ENCODE measurements at regions not wholly inside any gene's neighbourhood (a gene's known extent, or its start where the extent isn't known, plus 50 kb on each side); places are given as distances from the start of the nearest gene placed in this dataset.
"Not testable (repeated sequence)": the region's sequence is repeated elsewhere in the genome, so short reads cannot be mapped to it uniquely, and the experiment has no call there.

GRCh38 chr10:65143723-65144122 is 1622.5 kb downstream of the REEP3 start:
- no peak for DNase-seq (ENCODE audit: low read depth)

- no peak for DNase-seq (ENCODE audit: low read depth)
Observed at GRCh38 chr10:65149878-65150277, 1628.7 kb downstream of the REEP3 start.

GRCh38 chr10:65166272-65166671 is 1645.1 kb downstream of the REEP3 start:
- no peak for DNase-seq (ENCODE audit: low read depth)

GRCh38 chr10:65172249-65172648 is 1651.0 kb downstream of the REEP3 start:
- no peak for DNase-seq (ENCODE audit: low read depth)

- DNase-seq (ENCODE audit: low read depth), result no peak
Observed at GRCh38 chr10:65176994-65177393, 1655.8 kb downstream of the REEP3 start.

GRCh38 chr10:65183236-65183635 is 1662.0 kb downstream of the REEP3 start:
- no peak for DNase-seq (ENCODE audit: low read depth)

GRCh38 chr10:65186668-65187067 is 1665.5 kb downstream of the REEP3 start:
- DNase-seq (ENCODE audit: low read depth), result not testable (repeated sequence)

GRCh38 chr10:65194126-65194525 is 1672.9 kb downstream of the REEP3 start:
- DNase-seq (ENCODE audit: low read depth), result no peak

GRCh38 chr10:65194555-65194954 is 1673.4 kb downstream of the REEP3 start:
- no peak for DNase-seq (ENCODE audit: low read depth)

- no peak for DNase-seq (ENCODE audit: low read depth)
Observed at GRCh38 chr10:65196111-65196510, 1674.9 kb downstream of the REEP3 start.

GRCh38 chr10:65197935-65198334 is 1676.7 kb downstream of the REEP3 start:
- DNase-seq (ENCODE audit: low read depth), result no peak

GRCh38 chr10:65201491-65201890 is 1680.3 kb downstream of the REEP3 start:
- no peak for DNase-seq (ENCODE audit: low read depth)

GRCh38 chr10:65204999-65205398 is 1683.8 kb downstream of the REEP3 start:
- DNase-seq (ENCODE audit: low read depth), result no peak

- DNase-seq (ENCODE audit: low read depth), result no peak
Observed at GRCh38 chr10:65213170-65213569, 1692.0 kb downstream of the REEP3 start.

GRCh38 chr10:65219444-65219843 is 1698.2 kb downstream of the REEP3 start:
- no peak for DNase-seq (ENCODE audit: low read depth)

GRCh38 chr10:65231148-65231547 is 1694.7 kb upstream of the LRRTM3 start:
- no peak for DNase-seq (ENCODE audit: low read depth)

GRCh38 chr10:65234261-65234660 is 1691.6 kb upstream of the LRRTM3 start:
- no peak for DNase-seq (ENCODE audit: low read depth)

GRCh38 chr10:65235266-65235665 is 1690.6 kb upstream of the LRRTM3 start:
- DNase-seq (ENCODE audit: low read depth), result no peak

- DNase-seq (ENCODE audit: low read depth), result no peak
Observed at GRCh38 chr10:65235846-65236245, 1690.0 kb upstream of the LRRTM3 start.

GRCh38 chr10:65265451-65265954 is 1660.3 kb upstream of the LRRTM3 start:
- no peak for DNase-seq (ENCODE audit: low read depth)

- not testable (repeated sequence) for DNase-seq (ENCODE audit: low read depth)
Observed at GRCh38 chr10:65269551-65269950, 1656.3 kb upstream of the LRRTM3 start.

GRCh38 chr10:65270969-65271368 is 1654.9 kb upstream of the LRRTM3 start:
- DNase-seq (ENCODE audit: low read depth), result no peak

- DNase-seq (ENCODE audit: low read depth), result no peak
Observed at GRCh38 chr10:65273115-65273514, 1652.7 kb upstream of the LRRTM3 start.

GRCh38 chr10:65275296-65275695 is 1650.5 kb upstream of the LRRTM3 start:
- no peak for DNase-seq (ENCODE audit: low read depth)
